ENCODE measurements at regions not wholly inside any gene's neighbourhood (a gene's known extent, or its start where the extent isn't known, plus 50 kb on each side); places are given as distances from the start of the nearest gene placed in this dataset.

GRCh38 chr7:26507108-26507987 lies 215.7 kb downstream of the SNX10 start:
- no peak for TF ChIP-seq ZNF274 (IDR thresholded peaks at IDR 0.05; ENCODE audit: low read depth, low read length)
- H3K4me3 ChIP-seq (ENCODE audit: low read length): no peak overlapping the region

GRCh38 chr7:26508481-26508880 lies 216.8 kb downstream of the SNX10 start:
- no peak overlapping the region for H3K4me3 ChIP-seq (ENCODE audit: low read length)
- no peak for TF ChIP-seq ZNF274 (IDR thresholded peaks at IDR 0.05; ENCODE audit: low read depth, low read length)

- H3K4me3 ChIP-seq (ENCODE audit: low read length): no peak overlapping the region
- TF ChIP-seq ZNF274 (IDR thresholded peaks at IDR 0.05; ENCODE audit: low read depth, low read length): no peak
These were observed 217.3 kb downstream of the SNX10 start for GRCh38 chr7:26508917-26509316.

- TF ChIP-seq ZNF274 (IDR thresholded peaks at IDR 0.05; ENCODE audit: low read depth, low read length): no peak
- H3K4me3 ChIP-seq (ENCODE audit: low read length): no peak overlapping the region
These were observed 218.7 kb downstream of the SNX10 start for GRCh38 chr7:26510231-26510957.

GRCh38 chr7:26511866-26512265 lies 220.2 kb downstream of the SNX10 start:
- no peak for TF ChIP-seq ZNF274 (IDR thresholded peaks at IDR 0.05; ENCODE audit: low read depth, low read length)
- no peak overlapping the region for H3K4me3 ChIP-seq (ENCODE audit: low read length)

GRCh38 chr7:26512737-26513136 lies 221.1 kb downstream of the SNX10 start:
- no peak for TF ChIP-seq ZNF274 (IDR thresholded peaks at IDR 0.05; ENCODE audit: low read depth, low read length)
- H3K4me3 ChIP-seq (ENCODE audit: low read length): no peak overlapping the region

GRCh38 chr7:26513948-26514347 lies 222.3 kb downstream of the SNX10 start:
- no peak overlapping the region for H3K4me3 ChIP-seq (ENCODE audit: low read length)
- no peak for TF ChIP-seq ZNF274 (IDR thresholded peaks at IDR 0.05; ENCODE audit: low read depth, low read length)

GRCh38 chr7:26514633-26515032 lies 223.0 kb downstream of the SNX10 start:
- no peak overlapping the region for H3K4me3 ChIP-seq (ENCODE audit: low read length)
- TF ChIP-seq ZNF274 (IDR thresholded peaks at IDR 0.05; ENCODE audit: low read depth, low read length): no peak

- TF ChIP-seq ZNF274 (IDR thresholded peaks at IDR 0.05; ENCODE audit: low read depth, low read length): no peak
These were observed 223.7 kb downstream of the SNX10 start for GRCh38 chr7:26515314-26515842.

GRCh38 chr7:26520483-26520882 lies 228.8 kb downstream of the SNX10 start:
- H3K4me3 ChIP-seq (ENCODE audit: low read length): no peak overlapping the region
- TF ChIP-seq ZNF274 (IDR thresholded peaks at IDR 0.05; ENCODE audit: low read depth, low read length): no peak

More at GRCh38 chr7:26515314-26515842, 223.7 kb downstream of the SNX10 start:
- H3K4me3 ChIP-seq (ENCODE audit: low read length): no peak overlapping the region

- H3K4me3 ChIP-seq (ENCODE audit: low read length): no peak overlapping the region
- no peak for TF ChIP-seq ZNF274 (IDR thresholded peaks at IDR 0.05; ENCODE audit: low read depth, low read length)
These were observed 231.0 kb downstream of the SNX10 start for GRCh38 chr7:26522633-26523032.

- TF ChIP-seq ZNF274 (IDR thresholded peaks at IDR 0.05; ENCODE audit: low read depth, low read length): no peak
- H3K4me3 ChIP-seq (ENCODE audit: low read length): no peak overlapping the region
These were observed 234.0 kb downstream of the SNX10 start for GRCh38 chr7:26525398-26526264.

- no peak overlapping the region for H3K4me3 ChIP-seq (ENCODE audit: low read length)
- TF ChIP-seq ZNF274 (IDR thresholded peaks at IDR 0.05; ENCODE audit: low read depth, low read length): no peak
These were observed 234.6 kb downstream of the SNX10 start for GRCh38 chr7:26526265-26526587.

GRCh38 chr7:26531926-26532325 lies 240.3 kb downstream of the SNX10 start:
- no peak overlapping the region for H3K4me3 ChIP-seq (ENCODE audit: low read length)
- no peak for TF ChIP-seq ZNF274 (IDR thresholded peaks at IDR 0.05; ENCODE audit: low read depth, low read length)
